WERI-Rb-1 (cell line): ENCODE measurements at regions not wholly inside any gene's neighbourhood (a gene's known extent, or its start where the extent isn't known, plus 50 kb on each side); places are given as distances from the start of the nearest gene placed in this dataset.

Experiments
- DNase-seq: peaks from one replicate; pipeline ENCODE4 v3.0.0-alpha.2; 2020
- H3K27ac ChIP-seq: fragments of 250-450 bp; sonication (Bioruptor Pico); 2 replicates; pipeline ENCODE4 v1.5.1; 2020; ENCODE audit warnings: mild to moderate bottlenecking, moderate library complexity
- H3K27me3 ChIP-seq: fragments of 250-450 bp; sonication (Bioruptor Pico); 2 replicates; pipeline ENCODE4 v1.5.1; 2021; ENCODE audit warnings: mild to moderate bottlenecking, low read depth, moderate library complexity; ENCODE audit not compliant: insufficient read depth, severe bottlenecking
- H3K36me3 ChIP-seq: fragments of 250-450 bp; sonication (Bioruptor Pico); 2 replicates; pipeline ENCODE4 v1.5.1; 2020; ENCODE audit warnings: mild to moderate bottlenecking, moderate library complexity
- H3K4me3 ChIP-seq: 2 replicates; pipeline ENCODE4 v1.5.1; 2011; ENCODE audit warnings: low read depth, mild to moderate bottlenecking, control low read depth, low read length
- H3K9me3 ChIP-seq: fragments of 250-450 bp; sonication (Bioruptor Pico); 2 replicates; pipeline ENCODE4 v1.5.1; 2021; ENCODE audit warnings: mild to moderate bottlenecking, moderate library complexity; ENCODE audit not compliant: severe bottlenecking
- TF ChIP-seq, protein P1 (sequence below): IDR thresholded peaks from 2 replicates; pipeline ENCODE4 v1.5.1; 2011; ENCODE audit warnings: low read depth, mild to moderate bottlenecking, control low read depth, inconsistent platforms, low read length

DNA sequence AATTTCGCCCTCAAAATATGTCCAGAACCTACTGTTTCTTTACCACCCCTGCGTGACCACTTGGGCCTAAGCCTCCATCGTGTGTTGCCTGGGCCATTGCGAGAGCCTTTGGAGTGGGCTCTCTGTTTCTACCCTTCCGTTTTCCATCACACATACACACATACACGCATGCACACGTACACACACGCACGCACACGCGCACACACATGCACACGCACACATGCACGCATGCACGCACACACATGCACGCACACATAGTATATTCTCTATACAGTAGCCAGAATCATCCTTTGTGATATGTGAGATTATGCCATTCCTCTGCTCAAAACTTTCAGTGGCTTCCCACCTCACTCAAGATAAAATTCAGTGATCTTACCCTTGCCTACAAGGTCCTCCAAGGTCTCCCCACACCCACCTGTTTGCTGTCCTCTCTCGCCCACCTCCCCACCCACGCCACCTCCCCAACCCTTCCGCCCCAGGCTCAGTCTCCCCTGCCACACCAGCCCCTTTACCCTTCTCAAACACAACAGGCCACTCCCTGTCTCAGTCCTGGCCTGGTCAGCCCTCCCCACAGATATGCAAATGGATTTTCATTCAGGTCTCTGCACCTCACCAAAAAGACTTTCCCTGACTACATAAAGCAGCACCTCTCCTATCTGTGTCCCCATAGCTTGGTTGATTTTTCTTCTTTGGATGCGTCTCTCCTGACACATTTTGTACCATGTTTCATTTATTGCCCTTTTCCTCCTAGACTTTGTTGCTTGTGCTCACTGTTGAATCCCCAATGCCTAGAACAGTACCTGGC, 559.6 kb downstream of the CD83 start:
- Histone ChIP-seq H3K4me3 (no peak overlapping the region), H3K27me3 (no peaks in the 10 kb centered on the region), H3K36me3 (no peaks in the 10 kb centered on the region), H3K9me3 (no peaks in the 10 kb centered on the region), H3K27ac (no peak overlapping the region)
- TF ChIP-seq, protein P1, sequence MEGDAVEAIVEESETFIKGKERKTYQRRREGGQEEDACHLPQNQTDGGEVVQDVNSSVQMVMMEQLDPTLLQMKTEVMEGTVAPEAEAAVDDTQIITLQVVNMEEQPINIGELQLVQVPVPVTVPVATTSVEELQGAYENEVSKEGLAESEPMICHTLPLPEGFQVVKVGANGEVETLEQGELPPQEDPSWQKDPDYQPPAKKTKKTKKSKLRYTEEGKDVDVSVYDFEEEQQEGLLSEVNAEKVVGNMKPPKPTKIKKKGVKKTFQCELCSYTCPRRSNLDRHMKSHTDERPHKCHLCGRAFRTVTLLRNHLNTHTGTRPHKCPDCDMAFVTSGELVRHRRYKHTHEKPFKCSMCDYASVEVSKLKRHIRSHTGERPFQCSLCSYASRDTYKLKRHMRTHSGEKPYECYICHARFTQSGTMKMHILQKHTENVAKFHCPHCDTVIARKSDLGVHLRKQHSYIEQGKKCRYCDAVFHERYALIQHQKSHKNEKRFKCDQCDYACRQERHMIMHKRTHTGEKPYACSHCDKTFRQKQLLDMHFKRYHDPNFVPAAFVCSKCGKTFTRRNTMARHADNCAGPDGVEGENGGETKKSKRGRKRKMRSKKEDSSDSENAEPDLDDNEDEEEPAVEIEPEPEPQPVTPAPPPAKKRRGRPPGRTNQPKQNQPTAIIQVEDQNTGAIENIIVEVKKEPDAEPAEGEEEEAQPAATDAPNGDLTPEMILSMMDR, result no peak
- no peak for DNase-seq

DNA sequence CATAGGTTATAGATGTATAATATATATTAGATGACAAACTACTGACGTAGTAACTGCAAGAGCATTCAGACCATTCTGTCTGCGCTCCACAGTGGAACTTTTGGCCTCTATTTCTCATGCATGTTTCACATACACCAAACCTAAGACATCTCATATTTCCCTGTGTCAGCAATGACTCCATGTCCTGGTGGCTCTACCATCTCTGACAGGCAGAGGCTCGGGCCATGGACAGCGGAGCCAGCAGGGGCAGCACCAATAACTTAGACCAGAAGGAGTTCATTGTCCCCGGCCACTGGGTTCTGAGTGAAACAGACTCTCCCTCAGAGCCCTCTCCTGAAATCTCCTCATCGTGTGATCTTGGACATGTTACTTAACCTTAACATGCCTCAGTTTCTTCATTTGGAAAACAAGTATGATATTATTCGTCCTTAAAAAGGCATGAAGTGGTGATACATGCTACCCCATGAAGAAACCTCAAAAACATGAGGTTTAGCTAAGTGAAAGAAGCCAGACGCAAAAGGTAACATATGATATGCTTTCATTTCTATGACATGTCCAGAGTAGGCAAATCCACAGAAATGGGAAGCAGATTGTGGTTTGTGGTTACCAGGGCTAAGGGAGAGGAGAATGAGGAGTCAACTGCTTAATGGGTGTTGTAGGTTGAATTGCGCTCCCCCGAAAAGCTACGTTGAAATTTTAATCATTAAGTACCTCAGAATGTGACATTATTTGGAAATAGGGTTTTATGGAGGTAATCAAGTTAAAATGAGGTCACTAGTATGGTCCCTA, 564.0 kb upstream of the JARID2 start:
- DNase-seq, result no peak
- TF ChIP-seq, protein P1, result no peak
- Histone ChIP-seq H3K9me3 (no peaks in the 10 kb centered on the region), H3K27ac (no peak overlapping the region), H3K27me3 (no peaks in the 10 kb centered on the region), H3K36me3 (no peaks in the 10 kb centered on the region), H3K4me3 (no peak overlapping the region)

DNA sequence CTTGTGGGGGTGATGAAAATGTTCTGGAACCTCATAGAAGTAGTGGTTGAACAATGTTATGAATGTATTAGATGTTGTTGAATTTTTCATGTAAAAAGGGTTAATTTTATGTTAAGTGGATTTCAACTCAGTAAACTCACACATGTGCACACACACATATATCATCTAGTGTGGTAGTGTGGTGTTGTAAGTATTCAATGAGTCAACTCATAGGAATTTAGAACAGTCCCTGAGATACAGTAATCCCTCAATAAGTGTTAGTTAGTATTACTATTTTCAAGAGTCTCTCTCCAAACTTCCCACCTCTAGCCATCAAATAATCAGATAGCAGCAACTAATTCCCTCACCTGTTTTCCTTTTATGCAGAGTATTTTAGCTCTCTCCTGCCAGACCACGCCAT, 563.1 kb upstream of the JARID2 start:
- H3K27ac ChIP-seq, result no peak overlapping the region
- H3K27me3 ChIP-seq, result no peaks in the 10 kb centered on the region
- DNase-seq, result no peak
- TF ChIP-seq, protein P1, result no peak
- H3K36me3 ChIP-seq, result no peaks in the 10 kb centered on the region
- H3K4me3 ChIP-seq, result no peak overlapping the region
- H3K9me3 ChIP-seq, result no peaks in the 10 kb centered on the region

DNA sequence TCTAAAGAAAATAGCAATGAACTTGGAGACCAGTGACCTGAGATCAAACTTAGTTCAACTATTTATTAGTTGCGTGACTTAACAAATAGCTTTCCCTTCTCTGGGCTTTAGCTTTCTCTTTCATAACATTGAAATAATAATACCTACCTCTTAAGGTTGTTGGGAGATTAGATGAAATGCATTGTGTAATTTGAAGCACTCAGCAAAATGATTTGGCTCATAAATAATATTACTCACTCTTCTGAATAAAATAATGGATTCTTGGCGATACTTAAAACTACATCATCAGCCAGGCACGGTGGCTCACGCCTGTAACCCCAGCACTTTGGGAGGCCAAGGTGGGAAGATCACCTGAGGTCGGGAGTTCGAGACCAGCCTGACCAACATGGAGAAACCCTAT, 556.2 kb upstream of the JARID2 start:
- no peaks in the 10 kb centered on the region for H3K27me3 ChIP-seq
- no peak for DNase-seq
- H3K9me3 ChIP-seq, result no peaks in the 10 kb centered on the region
- TF ChIP-seq, protein P1, result no peak
- no peak overlapping the region for H3K27ac ChIP-seq
- H3K4me3 ChIP-seq, result no peak overlapping the region
- H3K36me3 ChIP-seq, result no peaks in the 10 kb centered on the region

DNA sequence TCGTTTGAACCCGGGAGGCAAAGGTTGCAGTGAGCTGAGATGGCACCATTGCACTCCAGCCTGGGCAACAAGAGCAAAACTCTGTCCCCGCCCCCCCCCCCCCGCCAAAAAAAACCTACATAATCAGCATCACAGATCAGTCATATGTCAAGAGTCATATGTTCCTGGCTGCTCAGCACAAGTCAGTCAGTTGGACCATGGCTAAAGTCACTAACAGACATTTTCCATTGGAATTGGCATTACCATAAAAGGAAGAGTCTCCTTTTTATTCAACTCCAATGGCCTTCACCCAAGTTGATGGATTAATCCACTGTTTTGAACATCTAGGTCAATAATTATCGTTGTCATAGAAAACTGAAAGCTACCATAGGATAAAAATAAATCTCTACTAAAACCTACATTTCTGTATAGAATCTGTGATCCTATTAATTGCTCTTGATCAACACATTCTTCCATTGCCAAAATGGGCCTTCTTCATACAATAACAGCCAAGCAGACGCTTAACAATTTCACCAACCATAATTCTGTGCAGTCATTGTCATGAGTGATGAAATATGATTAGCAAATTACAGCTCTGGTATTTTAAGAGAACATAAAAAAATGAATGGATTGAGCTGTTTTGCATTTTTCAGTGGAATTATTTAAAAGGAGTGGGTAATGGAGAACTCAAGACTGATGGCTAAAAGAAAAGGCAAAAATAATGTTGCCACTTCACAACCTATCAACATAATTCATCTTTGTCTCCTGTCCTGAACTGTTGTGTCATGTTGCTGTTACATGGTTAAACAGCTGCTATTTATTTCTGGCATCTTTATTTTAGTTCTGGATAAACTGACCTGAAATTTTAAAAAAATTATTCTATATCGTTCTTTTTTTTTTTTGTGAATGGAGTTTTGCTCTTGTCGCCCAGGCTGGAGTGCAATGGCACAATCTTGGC, 555.5 kb upstream of the JARID2 start:
- no peak overlapping the region for H3K4me3 ChIP-seq
- H3K9me3 ChIP-seq, result no peaks in the 10 kb centered on the region
- no peaks in the 10 kb centered on the region for H3K27me3 ChIP-seq
- no peaks in the 10 kb centered on the region for H3K36me3 ChIP-seq
- no peak for DNase-seq
- H3K27ac ChIP-seq, result no peak overlapping the region
- TF ChIP-seq, protein P1, result no peak
